ENCODE measurements at regions not wholly inside any gene's neighbourhood (a gene's known extent, or its start where the extent isn't known, plus 50 kb on each side); places are given as distances from the start of the nearest gene placed in this dataset.

GRCh38 chr10:28962768-28963167 lies 285.4 kb downstream of the BAMBI start:
- Histone ChIP-seq H3K9me2 (replicated peaks; ENCODE audit: control insufficient read depth, low read length) (no peaks in the 10 kb centered on the region), H3K4me2 (ENCODE audit: low read length) (no peak overlapping the region), H3K4me3 (ENCODE audit: low read length) (no peak overlapping the region), H3K9me3 (ENCODE audit: control insufficient read depth, insufficient read depth, low read length) (no peaks in the 10 kb centered on the region), H3K27me3 (ENCODE audit: control insufficient read depth, low read length) (no peaks in the 10 kb centered on the region), H3K27ac (ENCODE audit: low read depth, low read length) (no peak overlapping the region), H3F3A (ENCODE audit: control insufficient read depth, insufficient read depth) (no peaks in the 10 kb centered on the region), H3K79me2 (ENCODE audit: control insufficient read depth, low read length) (no peaks in the 10 kb centered on the region), H4K20me1 (ENCODE audit: control insufficient read depth, insufficient read depth, low read depth, low read length) (no peaks in the 10 kb centered on the region), H3K36me3 (ENCODE audit: control insufficient read depth, low read length) (no peaks in the 10 kb centered on the region), H3K4me1 (ENCODE audit: control insufficient read depth, low read length) (no peaks in the 10 kb centered on the region)
- TF ChIP-seq EZH2phosphoT487 (IDR thresholded peaks at IDR 0.05; ENCODE audit: borderline replicate concordance, low read length) = no peak
- TF ChIP-seq CTCF (IDR thresholded peaks at IDR 0.05; ENCODE audit: low read depth, low read length, poor library complexity, severe bottlenecking) = no peak

DNA sequence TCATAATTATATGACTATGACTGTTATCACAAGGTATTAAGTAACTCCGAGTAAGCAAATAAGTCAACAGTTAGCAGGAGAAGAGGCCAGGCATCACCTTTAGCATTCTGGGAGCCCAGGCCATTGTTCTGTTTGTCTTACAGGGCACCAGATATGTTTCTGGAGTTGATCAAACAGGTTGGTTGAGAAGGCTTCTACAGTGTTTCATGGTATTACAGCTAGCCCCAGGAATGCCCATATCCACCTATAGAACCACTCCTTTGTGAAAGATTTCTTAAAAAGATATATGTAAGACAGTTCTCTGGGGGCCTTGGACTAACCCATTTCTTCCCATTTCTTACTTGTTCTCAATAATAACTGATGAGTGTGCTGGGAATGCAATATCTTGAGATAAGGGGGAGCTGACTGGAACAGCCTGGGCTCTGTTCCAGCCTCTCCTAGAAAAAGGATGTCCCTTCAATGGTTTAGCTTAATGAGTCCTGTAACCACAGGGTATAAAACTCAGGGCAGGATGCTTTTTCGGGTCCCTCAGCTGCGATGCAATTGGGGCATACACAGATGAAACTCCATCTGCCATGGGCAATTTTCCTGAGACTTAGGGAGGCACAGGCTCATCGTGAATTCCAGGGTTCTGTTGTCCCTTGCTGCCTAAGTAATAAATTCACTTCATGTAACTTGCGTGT lies 286.4 kb downstream of the BAMBI start:
- H3K9me3 ChIP-seq (ENCODE audit: control insufficient read depth, insufficient read depth, low read length) = no peaks in the 10 kb centered on the region
- TF ChIP-seq CTCF (IDR thresholded peaks at IDR 0.05; ENCODE audit: low read depth, low read length, poor library complexity, severe bottlenecking) (no peak), EZH2phosphoT487 (IDR thresholded peaks at IDR 0.05; ENCODE audit: borderline replicate concordance, low read length) (no peak)
- no peaks in the 10 kb centered on the region for H4K20me1 ChIP-seq (ENCODE audit: control insufficient read depth, insufficient read depth, low read depth, low read length)
- H3K79me2 ChIP-seq (ENCODE audit: control insufficient read depth, low read length) = no peaks in the 10 kb centered on the region
- no peaks in the 10 kb centered on the region for H3K36me3 ChIP-seq (ENCODE audit: control insufficient read depth, low read length)
- H3F3A ChIP-seq (ENCODE audit: control insufficient read depth, insufficient read depth) = no peaks in the 10 kb centered on the region
- H3K4me3 ChIP-seq (ENCODE audit: low read length) = no peak overlapping the region
- H3K27ac ChIP-seq (ENCODE audit: low read depth, low read length) = no peak overlapping the region
- H3K4me1 ChIP-seq (ENCODE audit: control insufficient read depth, low read length) = no peaks in the 10 kb centered on the region
- H3K9me2 ChIP-seq (replicated peaks; ENCODE audit: control insufficient read depth, low read length) = no peaks in the 10 kb centered on the region
- no peaks in the 10 kb centered on the region for H3K27me3 ChIP-seq (ENCODE audit: control insufficient read depth, low read length)
- no peak overlapping the region for H3K4me2 ChIP-seq (ENCODE audit: low read length)

GRCh38 chr10:28965937-28966336 lies 288.6 kb downstream of the BAMBI start:
- H4K20me1 ChIP-seq (ENCODE audit: control insufficient read depth, insufficient read depth, low read depth, low read length) = no peaks in the 10 kb centered on the region
- no peak overlapping the region for H3K4me3 ChIP-seq (ENCODE audit: low read length)
- no peaks in the 10 kb centered on the region for H3K9me2 ChIP-seq (replicated peaks; ENCODE audit: control insufficient read depth, low read length)
- H3K4me2 ChIP-seq (ENCODE audit: low read length) = no peak overlapping the region
- no peaks in the 10 kb centered on the region for H3K79me2 ChIP-seq (ENCODE audit: control insufficient read depth, low read length)
- TF ChIP-seq CTCF (IDR thresholded peaks at IDR 0.05; ENCODE audit: low read depth, low read length, poor library complexity, severe bottlenecking) (no peak), EZH2phosphoT487 (IDR thresholded peaks at IDR 0.05; ENCODE audit: borderline replicate concordance, low read length) (no peak)
- no peaks in the 10 kb centered on the region for H3K36me3 ChIP-seq (ENCODE audit: control insufficient read depth, low read length)
- no peak overlapping the region for H3K27ac ChIP-seq (ENCODE audit: low read depth, low read length)
- no peaks in the 10 kb centered on the region for H3K9me3 ChIP-seq (ENCODE audit: control insufficient read depth, insufficient read depth, low read length)
- H3F3A ChIP-seq (ENCODE audit: control insufficient read depth, insufficient read depth) = no peaks in the 10 kb centered on the region
- no peaks in the 10 kb centered on the region for H3K4me1 ChIP-seq (ENCODE audit: control insufficient read depth, low read length)
- H3K27me3 ChIP-seq (ENCODE audit: control insufficient read depth, low read length) = no peaks in the 10 kb centered on the region

Data from DOHH2 (cell line).